ENCODE measurements at regions not wholly inside any gene's neighbourhood (a gene's known extent, or its start where the extent isn't known, plus 50 kb on each side); places are given as distances from the start of the nearest gene placed in this dataset.
"Not testable (repeated sequence)": the region's sequence is repeated elsewhere in the genome, so short reads cannot be mapped to it uniquely, and the experiment has no call there.

DNA sequence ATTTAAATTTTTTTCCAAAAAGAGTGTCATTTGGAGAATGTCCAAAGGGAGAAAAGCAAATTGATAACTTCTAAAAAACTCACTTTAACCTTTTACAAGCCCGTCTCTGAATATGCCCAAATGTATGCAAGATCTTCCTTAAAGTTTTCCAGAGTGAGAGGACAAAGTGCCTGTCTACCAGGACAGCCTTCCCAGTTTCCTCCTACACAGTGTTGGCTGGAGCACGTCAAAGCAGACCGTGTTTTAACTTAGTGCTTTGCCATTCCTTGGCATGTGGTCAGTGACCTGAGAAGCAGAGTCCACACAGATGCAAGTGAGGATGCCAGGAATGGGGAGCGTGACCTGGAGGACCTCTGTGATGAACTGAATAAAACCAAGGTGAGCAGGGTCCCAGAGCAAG lies 245.7 kb downstream of the FAM43A start:
- DNase-seq: no peak

DNA sequence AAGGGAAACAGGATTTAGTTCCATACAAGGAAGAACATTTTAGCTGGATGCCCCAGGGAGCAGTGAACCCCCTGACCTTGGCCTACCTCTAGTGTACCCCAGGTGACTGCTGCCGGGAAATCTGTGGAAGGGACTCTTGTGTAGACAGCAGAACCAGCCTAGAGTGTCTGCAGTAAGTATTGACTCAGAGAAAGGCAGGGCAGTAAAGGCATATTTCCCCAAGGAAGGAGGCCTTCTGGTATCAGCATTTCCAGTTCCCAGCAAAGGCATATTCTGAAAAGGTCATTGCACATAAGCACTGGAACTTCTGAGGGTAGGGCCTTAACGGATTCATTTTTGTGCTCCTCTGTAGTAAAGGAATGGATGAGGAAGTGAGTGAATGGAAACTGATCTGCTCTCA lies 246.2 kb downstream of the FAM43A start:
- no peak for DNase-seq

DNA sequence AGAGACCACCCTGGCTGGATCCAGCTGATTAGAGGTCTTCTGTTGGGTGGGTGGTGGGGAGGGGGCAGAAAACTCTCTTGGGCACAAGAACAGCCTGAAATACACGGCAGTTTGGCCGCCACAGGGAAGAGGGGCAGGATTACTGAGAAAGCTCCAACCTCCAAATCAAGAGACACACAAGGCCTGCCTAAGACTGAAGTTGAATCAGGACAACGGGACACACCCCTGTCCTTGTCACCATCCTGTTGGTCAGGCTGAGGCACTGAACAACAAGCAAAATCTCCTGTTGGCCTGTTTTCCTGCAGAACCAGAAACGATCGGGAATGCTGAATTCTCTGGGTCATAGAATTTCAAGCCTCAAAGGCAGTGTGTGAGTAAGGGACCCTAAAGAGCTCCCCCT lies 247.8 kb downstream of the FAM43A start:
- DNase-seq: no peak

DNA sequence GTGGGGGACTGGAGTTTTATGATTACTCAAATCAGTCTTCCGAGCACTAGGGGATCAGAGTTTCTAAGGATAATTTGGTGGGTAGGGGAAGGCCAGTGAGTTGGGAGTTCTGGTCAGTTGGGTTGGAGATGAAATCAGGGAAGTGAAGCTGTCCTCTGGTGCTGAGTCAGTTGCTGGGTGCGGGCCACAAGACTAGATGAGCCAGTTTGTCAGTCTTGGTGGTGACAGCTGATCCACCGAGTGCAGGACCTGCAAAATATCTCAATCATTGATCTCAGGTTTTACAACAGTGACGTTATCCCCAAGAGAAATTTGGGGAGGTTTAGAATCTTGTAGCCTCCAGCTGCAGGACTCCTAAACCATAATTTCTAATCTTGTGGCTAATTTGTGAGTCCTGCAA lies 249.4 kb downstream of the FAM43A start:
- no peak for DNase-seq

DNA sequence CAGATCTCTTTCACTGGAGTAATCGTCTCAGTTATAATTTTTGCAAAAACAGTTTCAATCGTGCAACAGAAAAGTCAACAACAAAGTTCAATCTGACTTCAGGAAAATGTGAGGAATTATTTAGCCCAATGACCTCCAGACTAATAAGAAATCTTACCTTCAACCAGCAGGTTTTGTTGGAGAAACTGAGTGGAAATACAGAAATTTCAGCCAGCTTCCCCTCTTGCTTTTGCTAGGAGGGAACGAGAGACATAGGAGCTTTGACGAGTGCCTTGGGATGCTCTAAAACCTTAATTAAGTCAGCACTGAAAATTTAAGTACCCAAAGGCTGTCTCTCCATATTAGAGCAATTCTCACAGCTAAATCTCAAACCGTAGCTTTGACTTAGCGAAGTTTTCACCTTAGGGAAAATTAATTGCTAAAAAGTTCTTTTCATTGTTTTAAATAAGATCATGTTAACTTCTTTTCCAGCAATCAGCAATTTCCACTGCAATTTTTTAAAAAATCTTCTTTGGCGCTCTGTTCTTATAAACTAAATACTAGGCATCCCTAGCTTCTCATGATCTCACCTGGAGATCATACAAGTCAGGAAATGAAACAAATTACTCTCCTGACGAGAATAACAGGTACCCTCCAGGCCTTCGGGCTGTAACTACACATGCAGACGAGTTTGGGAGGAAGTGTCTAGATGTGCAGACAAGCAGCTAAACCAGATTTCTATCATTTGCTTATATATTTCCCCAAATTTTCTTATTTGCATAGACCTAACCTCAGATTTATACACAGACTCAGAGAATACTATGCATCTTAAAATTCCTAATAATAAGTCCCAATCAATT lies 250.2 kb downstream of the FAM43A start:
- DNase-seq: no peak

DNA sequence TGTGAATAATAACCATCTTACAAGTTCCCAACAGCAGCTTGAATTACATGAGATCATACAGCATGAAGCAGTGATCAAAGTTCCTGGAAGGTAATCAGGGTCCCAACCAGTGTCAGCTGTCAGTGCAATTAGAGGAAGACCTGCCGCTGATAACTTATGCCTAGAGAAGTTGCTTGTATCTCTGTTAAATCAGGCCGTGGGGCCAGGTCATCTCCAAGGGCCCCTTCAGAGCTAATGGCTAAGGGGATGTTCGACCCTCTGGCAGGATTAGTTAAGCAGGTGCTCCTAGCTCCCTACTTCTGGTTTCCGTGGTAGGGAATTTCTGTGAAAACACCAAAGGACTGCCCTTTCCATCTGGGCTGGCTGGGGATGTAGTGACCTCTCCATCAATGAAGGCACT lies 251.0 kb downstream of the FAM43A start:
- no peak for DNase-seq

DNA sequence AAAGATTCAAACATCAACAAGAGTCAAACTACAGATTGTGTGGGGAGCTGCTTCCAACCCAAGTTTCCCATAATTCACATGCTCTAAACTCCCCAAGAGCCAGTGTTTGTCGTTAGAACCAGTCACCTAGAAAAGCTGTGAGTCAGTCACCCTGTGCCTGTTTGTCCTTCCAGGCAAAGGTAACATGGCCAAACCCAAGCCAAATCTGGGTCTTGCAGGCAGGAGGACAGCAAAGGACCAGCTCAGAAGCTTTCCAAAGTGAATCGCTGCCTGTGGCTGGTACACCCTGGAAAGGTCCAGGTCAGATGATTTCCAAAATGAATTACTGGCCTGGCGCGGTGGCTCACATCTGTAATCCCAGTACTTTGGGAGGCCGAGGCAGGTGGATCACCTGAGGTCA lies 251.5 kb downstream of the FAM43A start:
- DNase-seq: no peak

DNA sequence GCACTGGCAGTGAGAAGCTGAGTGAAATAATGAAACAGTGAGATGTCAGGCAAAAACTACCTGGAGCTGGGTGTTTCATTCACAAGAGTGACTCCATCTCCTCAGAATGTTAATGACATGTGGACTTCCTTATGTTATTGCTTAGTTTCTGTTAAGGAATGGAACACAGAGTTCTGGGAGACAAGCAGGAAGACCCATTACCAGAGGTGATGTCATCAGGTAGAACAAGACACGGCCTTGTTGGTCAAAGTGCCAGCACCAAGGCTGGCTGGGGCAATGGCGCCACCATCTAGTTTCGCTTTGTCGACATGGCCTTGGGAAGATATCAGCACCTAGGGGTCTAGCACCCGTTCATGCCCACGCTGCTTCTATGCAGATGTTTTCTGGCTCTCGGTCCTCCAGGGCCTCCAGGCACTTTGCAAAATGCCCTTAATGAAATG lies 252.2 kb downstream of the FAM43A start:
- DNase-seq: no peak

DNA sequence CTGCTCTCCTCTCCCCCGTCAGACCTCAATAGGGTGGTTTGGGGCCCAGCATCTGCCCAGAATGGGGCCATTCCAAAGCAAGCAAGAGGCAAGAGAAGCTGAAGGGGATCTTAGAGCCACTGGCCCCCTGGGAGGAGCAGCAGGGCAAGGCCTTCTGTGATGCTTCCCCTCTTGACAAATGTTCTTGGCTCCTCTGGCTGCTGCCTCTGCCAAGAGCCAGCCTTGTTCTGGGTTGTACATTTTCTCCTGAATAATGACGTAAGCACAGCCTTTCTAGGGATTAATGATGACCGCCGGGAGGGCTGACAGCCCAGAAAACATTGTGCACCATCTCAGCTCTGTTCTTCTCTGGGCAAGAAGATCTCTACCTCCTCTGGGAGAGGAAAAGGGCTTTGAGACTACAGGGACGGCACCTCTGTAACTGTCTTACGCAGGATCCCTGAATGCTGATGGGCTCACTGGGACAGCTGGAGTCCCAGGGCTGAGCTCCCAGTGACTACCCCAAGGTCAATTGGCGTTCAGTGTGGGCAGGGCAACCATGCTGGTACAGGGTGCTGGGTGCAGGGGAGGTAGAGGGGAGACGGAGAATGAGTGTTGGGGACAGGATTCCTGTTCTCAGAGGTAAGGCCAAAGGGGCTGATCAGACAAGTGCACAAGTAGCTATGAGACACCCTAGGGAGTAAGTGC lies 253.3 kb downstream of the FAM43A start:
- DNase-seq: no peak

DNA sequence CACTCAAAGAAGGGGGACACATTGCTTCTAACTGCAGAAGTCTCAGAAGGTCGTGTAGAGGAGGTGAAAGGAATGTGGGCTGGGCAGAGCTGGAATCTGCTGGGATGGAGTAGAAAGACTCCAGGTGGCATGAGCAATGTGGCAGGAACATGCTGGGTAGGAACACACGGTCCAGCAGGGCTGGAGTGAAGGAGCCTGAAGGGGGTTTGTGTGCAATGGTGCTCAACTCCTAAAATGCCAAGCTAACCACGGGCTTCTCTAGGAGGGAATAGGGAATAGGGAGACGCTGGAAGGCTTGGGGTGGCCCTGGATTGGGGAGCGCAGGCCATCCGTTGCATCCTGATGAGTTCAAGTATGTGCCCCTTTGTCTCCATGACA lies 253.8 kb downstream of the FAM43A start:
- DNase-seq: no peak

DNA sequence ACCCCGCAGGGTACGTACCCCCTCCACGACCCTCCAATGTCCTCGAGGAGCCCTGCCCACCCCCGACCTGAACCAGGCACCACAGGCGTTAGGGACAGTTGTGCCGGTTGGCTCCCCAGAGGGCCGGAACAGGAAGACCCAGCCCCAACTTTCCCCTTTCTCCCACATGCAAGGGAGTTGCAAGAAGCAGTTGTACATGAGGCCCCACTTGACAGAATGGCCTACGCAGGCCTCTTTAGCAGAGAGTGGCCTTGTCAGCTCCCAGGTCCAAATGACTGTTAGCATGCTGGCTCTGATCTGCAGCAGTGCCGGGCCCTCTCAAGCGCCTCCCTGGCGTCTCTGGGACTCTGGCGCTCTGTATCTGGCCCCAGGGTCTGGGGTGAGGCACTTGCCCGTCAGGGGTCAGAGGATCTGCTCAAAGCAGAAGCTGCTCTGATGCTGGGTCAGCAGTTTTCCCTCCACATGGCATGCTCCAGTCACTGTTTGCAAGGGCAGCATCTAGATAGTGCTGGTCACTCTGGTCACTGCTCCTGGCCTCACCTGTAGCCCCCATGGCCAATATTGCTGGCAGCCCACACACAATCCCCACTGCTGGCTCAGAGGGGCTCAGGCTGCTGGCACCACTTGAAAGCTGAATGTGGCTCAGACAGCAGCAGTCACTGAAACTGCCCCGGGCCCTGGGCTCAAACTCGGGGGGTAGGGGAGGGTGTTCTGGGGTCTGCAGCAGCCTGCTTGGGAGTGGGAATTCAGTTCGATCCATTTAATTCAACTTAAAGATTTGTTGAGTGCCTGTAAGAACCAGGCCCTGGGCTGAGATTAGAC lies 254.5 kb downstream of the FAM43A start:
- DNase-seq: no peak

DNA sequence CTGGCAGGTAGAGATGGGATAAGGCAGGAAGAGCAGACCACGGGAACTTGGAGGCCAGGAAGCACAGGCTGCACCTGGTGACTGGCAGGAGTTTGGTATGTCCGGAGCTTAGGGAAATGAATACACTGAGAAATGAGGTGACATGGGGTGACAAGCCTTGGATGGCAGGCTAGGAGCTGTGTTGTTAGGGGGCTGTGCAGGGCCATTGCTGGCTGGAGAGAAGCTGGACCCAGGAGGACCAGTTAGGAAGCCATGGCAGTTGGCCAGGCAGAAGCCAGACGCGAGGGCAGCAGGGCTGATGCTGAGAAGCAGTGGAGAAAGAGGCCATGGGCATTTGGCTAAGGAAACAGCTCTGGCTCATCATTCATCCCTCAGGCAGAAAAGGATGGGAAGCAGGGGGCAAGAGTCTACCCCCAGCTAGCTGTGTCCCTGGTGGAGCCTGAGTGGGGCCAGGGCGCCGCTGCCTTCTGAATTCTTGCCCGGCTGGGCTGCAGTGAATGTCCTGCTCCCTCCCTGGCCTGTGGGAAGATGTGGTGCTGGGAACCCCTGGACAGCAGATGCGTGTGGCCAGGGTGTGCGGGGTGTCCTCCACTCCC lies 255.8 kb downstream of the FAM43A start:
- no peak for DNase-seq

DNA sequence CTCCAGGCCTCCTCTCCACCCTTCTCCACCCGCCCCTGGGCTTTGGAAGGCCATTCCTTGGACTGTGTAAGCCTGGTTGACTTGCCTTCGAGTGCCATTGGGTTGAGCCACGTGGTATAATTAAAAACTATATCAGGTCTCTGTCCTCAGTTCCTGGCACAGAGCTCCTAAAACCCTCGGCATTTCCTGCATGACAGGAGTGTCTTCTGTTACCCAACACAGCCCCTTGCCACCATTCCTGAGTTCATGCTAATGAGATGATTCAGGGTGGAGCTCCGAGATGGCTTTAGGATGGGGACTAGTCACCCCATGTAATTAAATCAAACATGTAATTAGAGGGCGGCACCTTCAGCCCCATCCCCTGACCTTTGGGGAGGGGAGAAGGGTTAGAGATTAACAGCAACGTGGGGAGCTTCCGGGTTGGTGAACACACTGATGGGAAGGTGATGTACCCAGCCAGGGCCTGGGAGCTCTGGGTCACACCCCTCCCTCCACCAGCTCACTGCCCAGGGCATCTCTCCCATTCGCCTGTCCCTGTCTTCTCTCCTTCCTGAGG lies 256.4 kb downstream of the FAM43A start:
- DNase-seq: no peak

DNA sequence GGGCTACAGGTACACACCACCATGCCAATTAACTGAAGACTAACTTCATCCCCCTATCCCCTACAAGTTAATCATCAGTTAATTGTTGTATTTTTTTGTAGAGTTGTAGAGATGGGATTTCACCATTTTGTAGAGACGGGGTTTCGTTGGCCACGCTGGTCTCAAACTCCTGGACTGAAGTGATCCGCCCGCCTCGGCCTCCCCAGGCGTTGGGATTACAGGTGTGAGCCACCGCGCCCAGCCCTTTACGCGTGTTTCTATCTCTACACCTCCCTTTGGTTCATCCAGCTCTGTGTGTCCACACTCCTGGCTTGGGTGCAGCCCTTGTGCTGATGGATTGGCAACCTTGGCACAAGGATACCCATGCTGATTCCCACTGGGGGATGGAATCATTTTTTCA lies 258.8 kb downstream of the FAM43A start:
- no peak for DNase-seq

DNA sequence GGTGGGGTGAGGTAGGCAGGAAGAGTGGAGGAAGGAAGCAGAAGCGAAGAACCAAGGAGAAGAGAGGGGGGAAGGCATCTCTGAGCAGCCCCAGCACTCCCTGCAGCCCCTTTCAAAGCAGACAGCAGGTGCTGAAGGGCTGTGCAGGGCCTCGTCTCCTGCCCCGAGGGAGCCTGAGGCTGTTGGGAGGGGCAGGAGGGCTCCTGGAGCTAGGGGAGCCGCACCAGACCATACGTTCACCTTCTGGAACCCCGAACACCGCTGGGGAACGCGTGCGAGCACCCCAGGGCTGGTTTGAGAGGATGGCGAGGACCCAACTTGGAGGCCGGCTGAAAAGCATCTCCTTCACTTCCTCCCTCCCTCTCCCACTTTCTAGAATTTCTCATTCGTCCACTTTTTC lies 259.8 kb downstream of the FAM43A start:
- DNase-seq: no peak

DNA sequence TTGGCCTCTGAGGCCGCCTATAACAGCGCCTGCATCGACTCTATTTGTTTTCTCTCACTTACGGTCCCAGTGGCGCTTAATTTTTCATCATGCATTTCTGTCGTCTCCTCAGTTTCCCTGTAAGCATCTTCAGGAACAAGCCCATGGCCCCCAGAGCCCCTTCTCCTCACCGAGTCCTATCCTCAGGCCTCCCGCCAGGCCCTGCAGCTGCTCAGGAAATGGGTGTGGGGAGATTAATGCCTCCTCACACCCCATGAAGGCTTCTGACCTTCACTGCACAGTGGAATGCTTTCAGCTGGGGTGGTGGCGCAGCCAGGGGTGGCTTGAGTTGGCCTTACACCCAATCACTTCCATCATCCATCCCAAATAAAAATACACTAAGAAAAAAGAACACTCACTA lies 260.4 kb downstream of the FAM43A start:
- no peak for DNase-seq

DNA sequence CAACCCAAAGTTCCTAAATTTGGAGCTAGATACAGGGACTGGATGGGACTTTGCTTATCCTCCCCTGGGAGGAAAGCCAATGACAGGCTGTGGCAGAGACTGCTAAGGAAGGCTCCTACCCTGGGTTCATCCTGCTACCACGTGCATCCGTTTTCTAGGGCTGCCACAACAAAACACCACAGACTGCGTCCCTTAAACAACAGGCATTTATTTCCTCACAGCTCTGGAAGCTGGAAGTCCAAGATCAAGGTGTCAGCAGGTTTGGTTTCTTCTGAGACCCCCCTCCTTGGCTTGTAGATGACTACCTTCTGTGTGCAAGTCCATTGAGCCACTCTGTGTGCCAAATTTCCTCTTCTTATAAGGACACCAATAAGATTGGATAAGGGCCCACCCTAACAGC lies 263.9 kb downstream of the FAM43A start:
- DNase-seq: no peak

DNA sequence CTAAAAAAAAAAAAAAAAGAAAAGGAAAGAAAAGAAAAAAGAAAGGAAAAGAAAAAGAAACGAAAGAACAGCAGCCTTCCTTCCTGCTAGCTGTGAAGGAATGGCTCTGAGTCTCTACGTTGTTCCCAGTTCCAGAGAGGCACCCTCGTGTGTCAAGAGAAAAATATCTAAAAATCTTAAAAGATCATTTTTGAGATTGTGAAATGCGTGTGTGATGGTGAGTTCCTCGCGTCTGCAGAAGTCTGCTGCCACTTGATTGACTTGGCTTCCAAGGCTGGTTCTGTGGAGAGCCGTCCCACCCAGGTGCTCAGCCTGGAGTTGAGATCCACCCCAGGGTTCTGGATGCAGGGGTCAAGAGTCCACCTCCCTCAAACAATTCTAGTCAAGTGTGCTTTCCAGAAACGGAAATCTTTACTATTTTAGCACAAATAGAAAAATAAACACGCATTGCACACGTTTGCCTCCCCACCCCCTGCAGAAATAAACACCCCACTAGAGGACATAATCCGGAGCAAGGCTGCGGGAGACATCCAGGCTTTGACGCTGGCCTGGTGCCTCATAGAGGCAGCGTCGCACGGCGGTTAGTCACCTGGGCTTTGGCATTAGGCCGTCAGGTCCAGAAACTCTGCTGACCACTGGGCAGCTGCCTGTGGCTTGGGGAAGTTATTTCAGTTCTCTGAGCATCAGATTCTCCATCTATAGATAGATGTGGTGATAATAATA lies 265.4 kb downstream of the FAM43A start:
- no peak for DNase-seq

DNA sequence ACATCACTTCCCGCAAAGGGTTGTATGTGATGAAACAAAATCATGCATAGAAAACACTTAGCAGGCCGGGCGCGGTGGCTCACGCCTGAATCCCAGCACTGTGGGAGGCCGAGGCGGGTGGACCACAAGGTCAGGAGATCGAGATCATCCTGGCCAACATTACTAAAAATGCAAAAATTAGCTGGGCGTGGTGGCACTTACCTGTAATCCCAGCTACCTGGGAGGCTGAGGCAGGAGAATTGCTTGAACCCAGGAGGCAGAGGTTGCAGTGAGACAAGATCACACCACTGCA lies 265.9 kb downstream of the FAM43A start:
- not testable (repeated sequence) for DNase-seq

DNA sequence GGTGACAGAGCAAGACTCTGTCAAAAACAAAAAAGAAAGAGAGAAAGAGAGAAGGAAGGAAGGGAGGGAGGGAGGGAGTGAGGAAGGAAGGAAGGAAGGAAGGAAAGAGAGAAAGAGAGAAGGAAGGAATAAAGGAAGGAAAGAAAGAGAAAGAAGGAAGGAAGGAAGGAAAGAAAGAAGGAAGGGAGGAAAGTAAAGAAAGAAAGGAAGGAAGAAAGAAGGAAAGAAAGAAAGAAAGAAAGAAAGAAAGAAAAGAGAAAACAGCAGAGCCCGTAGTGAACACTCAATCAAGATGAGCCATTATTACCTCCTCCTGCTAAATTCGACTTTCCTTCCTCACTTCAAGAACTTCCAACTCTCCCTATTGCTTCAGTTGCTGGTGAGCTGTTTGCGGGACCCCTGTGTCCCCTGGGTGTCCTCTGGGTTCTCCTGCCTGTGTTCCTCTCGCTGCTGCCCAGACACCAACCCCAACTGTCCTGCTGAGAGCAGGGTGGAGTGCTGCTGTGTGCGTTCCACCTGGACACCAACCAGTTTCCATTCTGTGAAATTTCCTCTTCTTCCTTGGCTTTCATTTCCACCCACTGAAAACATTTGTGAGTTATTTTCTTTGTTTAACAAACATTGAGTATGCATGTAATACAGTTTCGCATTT lies 266.4 kb downstream of the FAM43A start:
- DNase-seq: no peak

DNA sequence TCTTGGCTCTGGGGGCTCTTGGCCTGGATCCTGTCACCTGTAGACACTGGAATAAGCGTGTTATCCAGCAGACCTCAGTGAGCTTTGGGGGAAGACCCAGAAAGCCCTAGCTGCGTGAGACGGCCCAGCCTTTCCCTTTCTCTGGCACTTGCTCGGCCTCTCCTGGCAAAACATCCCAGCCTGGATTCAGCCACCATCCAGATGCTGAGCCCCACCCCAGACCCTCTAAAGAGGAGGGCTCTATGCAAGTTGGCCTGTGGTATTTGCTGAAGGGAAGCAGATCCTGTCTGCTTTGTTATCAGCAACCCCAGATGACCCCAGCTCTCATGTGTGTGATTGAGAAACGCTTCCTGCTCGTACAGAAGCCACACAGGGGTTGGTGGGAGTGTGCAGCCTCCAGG lies 267.2 kb downstream of the FAM43A start:
- DNase-seq: no peak

DNA sequence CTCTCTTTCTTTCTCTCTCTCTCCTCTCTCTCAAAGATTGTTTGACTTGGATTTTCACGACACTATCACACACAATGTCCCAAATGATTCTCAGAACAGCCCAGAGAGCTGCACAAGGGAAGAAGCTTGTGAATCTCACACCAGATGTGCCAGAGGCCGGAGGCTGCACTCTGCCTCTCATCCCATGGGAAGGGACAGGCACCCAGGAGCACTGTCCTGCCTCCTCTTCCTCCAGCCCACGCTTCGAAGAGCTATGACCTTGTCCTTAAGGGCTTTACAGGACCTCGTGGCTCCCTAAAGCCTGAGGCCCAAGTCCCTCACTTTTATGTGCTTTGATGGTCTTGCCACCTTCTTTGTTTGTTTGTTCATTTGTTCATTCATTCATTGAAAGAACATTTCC lies 267.6 kb downstream of the FAM43A start:
- no peak for DNase-seq

All from NCI-H2227 treated with DMSO at 0.1 percent for 48 hours (cell line).